Pancreas (tissue), 10 donors: ENCODE measurements at regions not wholly inside any gene's neighbourhood (a gene's known extent, or its start where the extent isn't known, plus 50 kb on each side); places are given as distances from the start of the nearest gene placed in this dataset.

Source experiments
- ATAC-seq, 4 donors: fragments of 200-7000 bp; cut with Tn5 transposase; one replicate each; pipeline versions ENCODE4 v1.8.0 to v1.9.1; 2020; ENCODE audit warnings: mild to moderate bottlenecking in 4 of 4, moderate library complexity in 4 of 4
- DNase-seq, 6 donors: peaks; one replicate each; pipeline ENCODE4 v3.0.0-alpha.2; 2020
- FAIRE-seq: peaks from 2 replicates; lab custom pipeline; 2012; peaks lifted over from hg19 to GRCh38; lab: Jason Lieb, UNC
- H3K27ac ChIP-seq, 4 donors: fragments of 200-600 bp; sonication (generic); 1 replicate in 3 of 4; 2 replicates in 1 of 4; pipeline versions ENCODE4 v1.5.0 to v1.8.0; 2020
- H3K27me3 ChIP-seq, 4 donors: fragments of 200-600 bp; one replicate each; pipeline ENCODE4 v1.8.0; 2021
- H3K36me3 ChIP-seq, 3 donors: fragments of 200-600 bp; sonication (generic) in 1 of 3; one replicate each; pipeline versions ENCODE4 v1.5.0 to v1.8.0; 2020 to 2021
- H3K4me1 ChIP-seq, 3 donors: fragments of 200-600 bp; one replicate each; pipeline ENCODE4 v1.8.0; 2021
- H3K4me3 ChIP-seq, 4 donors: fragments of 200-600 bp; sonication (generic) in 2 of 4; one replicate each; pipeline versions ENCODE4 v1.5.0 to v1.8.0; 2020 to 2021
- H3K9me3 ChIP-seq, 4 donors: fragments of 200-600 bp; one replicate each; pipeline ENCODE4 v1.8.0; 2021
- CTCF ChIP-seq, 4 donors: fragments of 200-600 bp; sonication (generic) in 3 of 4; IDR thresholded peaks; one replicate each; pipeline versions ENCODE4 v1.5.0 to v1.8.0; 2021; ENCODE audit warnings: antibody characterized with exemption in 4 of 4
- WGBS, 2 donors: extraction: QIAGEN DNeasy Blood & Tissue Kit; methylation state at CpG; one replicate each; pipeline ENCODE4 v1.1.7; 2013; 5-methylcytosine and 5-hydroxymethylcytosine counted together
- intact Hi-C, 3 donors: fragments of 100-400 bp; cut with DNase I; formaldehyde crosslinking; loops; one replicate each; pipeline versions ENCODE4 v1.11.1 to v1.14.2; 2022
- donor health status: healthy with polysubstance abuse.
- donor health status: DM: no; HTN: no; CAD: no; lungs with moderate emphysema.
- donor health status: DM: no; HTN: no; CAD: no.
- donor health status: control.
- donor health status: control.
- donor health status: Bipolar disorder and iron deficiency.
- donor health status: DM: yes; HTN: yes; CAD: no.
- donor health status: DM: no; HTN: no; CAD: no.
- donor health status: DM: no; HTN: no; CAD: no.
- donor health status: DM: yes; HTN: yes; CAD: no.

GRCh38 chr16:13545271-13545670, 374.7 kb upstream of the ERCC4 start:
- WGBS, 2 donors = 51 to 68% methylated on average over 2 of the region's 2 CpGs

GRCh38 chr16:13550254-13550653, 369.7 kb upstream of the ERCC4 start:
- no peak overlapping the region for H3K4me3 ChIP-seq
- H3K27ac ChIP-seq = no peak overlapping the region
- no peak for TF ChIP-seq CTCF (IDR thresholded peaks at IDR 0.05)
- intact Hi-C loops = no loop called here
- H3K9me3 ChIP-seq = no peaks in the 10 kb centered on the region
- no peaks in the 10 kb centered on the region for H3K36me3 ChIP-seq
- WGBS, 2 donors = 64 to 77% methylated on average over 6 of the region's 6 CpGs
- FAIRE-seq (no peak), ATAC-seq (no peak), DNase-seq (no peak)
- no peaks in the 10 kb centered on the region for H3K4me1 ChIP-seq
- no peaks in the 10 kb centered on the region for H3K27me3 ChIP-seq

More at GRCh38 chr16:13545271-13545670, 374.7 kb upstream of the ERCC4 start:
- intact Hi-C loops = no loop called here
- H3K27me3 ChIP-seq = no peaks in the 10 kb centered on the region
- ATAC-seq (no peak), FAIRE-seq (no peak), DNase-seq (no peak)
- no peak for TF ChIP-seq CTCF (IDR thresholded peaks at IDR 0.05)
- no peak overlapping the region for H3K27ac ChIP-seq
- no peaks in the 10 kb centered on the region for H3K4me1 ChIP-seq
- H3K4me3 ChIP-seq = no peak overlapping the region
- H3K36me3 ChIP-seq = no peaks in the 10 kb centered on the region
- no peaks in the 10 kb centered on the region for H3K9me3 ChIP-seq

- Histone ChIP-seq H3K4me1 (no peaks in the 10 kb centered on the region), H3K27me3 (no peaks in the 10 kb centered on the region), H3K4me3 (no peak overlapping the region), H3K27ac (no peak overlapping the region), H3K9me3 (no peaks in the 10 kb centered on the region), H3K36me3 (no peaks in the 10 kb centered on the region)
- ATAC-seq (no peak), DNase-seq (no peak), FAIRE-seq (no peak)
- TF ChIP-seq CTCF (IDR thresholded peaks at IDR 0.05) = no peak
- intact Hi-C loops = no loop called here
- 48 to 53% methylated on average over 15 of the region's 15 CpGs for WGBS, 2 donors
Measured at GRCh38 chr16:13552062-13552959, 367.6 kb upstream of the ERCC4 start.

- FAIRE-seq (no peak), DNase-seq (no peak), ATAC-seq (no peak)
- H3K36me3 ChIP-seq = no peaks in the 10 kb centered on the region
- H3K27me3 ChIP-seq = no peaks in the 10 kb centered on the region
- TF ChIP-seq CTCF (IDR thresholded peaks at IDR 0.05) = no peak
- H3K27ac ChIP-seq = no peak overlapping the region
- H3K9me3 ChIP-seq = no peaks in the 10 kb centered on the region
- H3K4me1 ChIP-seq = no peaks in the 10 kb centered on the region
- no peak overlapping the region for H3K4me3 ChIP-seq
- intact Hi-C loops = no loop called here
Measured at GRCh38 chr16:13552960-13553257, 367.0 kb upstream of the ERCC4 start.

GRCh38 chr16:13553453-13553985, 366.4 kb upstream of the ERCC4 start:
- 56 to 68% methylated on average over 6 of the region's 6 CpGs for WGBS, 2 donors
- ATAC-seq (no peak), FAIRE-seq (no peak)

More at GRCh38 chr16:13553453-13553985, 366.4 kb upstream of the ERCC4 start:
- H3K4me1 ChIP-seq = no peaks in the 10 kb centered on the region
- intact Hi-C loops = no loop called here
- H3K27me3 ChIP-seq = no peaks in the 10 kb centered on the region
- no peak for DNase-seq
- H3K4me3 ChIP-seq = no peak overlapping the region
- H3K36me3 ChIP-seq = no peaks in the 10 kb centered on the region
- H3K27ac ChIP-seq = no peak overlapping the region
- no peaks in the 10 kb centered on the region for H3K9me3 ChIP-seq
- no peak for TF ChIP-seq CTCF (IDR thresholded peaks at IDR 0.05)
